HG03135 (cell line): ENCODE measurements at regions not wholly inside any gene's neighbourhood (a gene's known extent, or its start where the extent isn't known, plus 50 kb on each side); places are given as distances from the start of the nearest gene placed in this dataset.
A peak's percentile ranks its signal among the peaks of the same experiment; 100 is the strongest.

ENCODE experiments used
- ATAC-seq: cut with Tn5 transposase; IDR thresholded peaks from one replicate; pipeline ENCODE4 v1.9.1; 2021; ENCODE audit warnings: mild to moderate bottlenecking, moderate library complexity; ENCODE audit not compliant: unreplicated experiment

GRCh38 chr2:164306872-164307271, 314.4 kb downstream of the GRB14 start:
- no peak for ATAC-seq

GRCh38 chr2:164302786-164303185, 318.5 kb downstream of the GRB14 start:
- ATAC-seq: no peak

- no peak for ATAC-seq
Measured at GRCh38 chr2:164288235-164288634, 333.0 kb downstream of the GRB14 start.

GRCh38 chr2:164287056-164287455, 334.2 kb downstream of the GRB14 start:
- ATAC-seq: no peak

- no peak for ATAC-seq
Measured at GRCh38 chr2:164285576-164285975, 335.7 kb downstream of the GRB14 start.

GRCh38 chr2:164281896-164282295, 339.4 kb downstream of the GRB14 start:
- no peak for ATAC-seq

GRCh38 chr2:164275659-164276058, 345.6 kb downstream of the GRB14 start:
- ATAC-seq: no peak

GRCh38 chr2:164260506-164260905, 360.8 kb downstream of the GRB14 start:
- no peak for ATAC-seq

GRCh38 chr2:164257742-164258141, 363.5 kb downstream of the GRB14 start:
- no peak for ATAC-seq

- peak; percentile 80 for ATAC-seq
Measured at GRCh38 chr2:164252568-164253287, 368.6 kb downstream of the GRB14 start.

GRCh38 chr2:164243315-164243714, 378.0 kb downstream of the GRB14 start:
- ATAC-seq: no peak

GRCh38 chr2:164242409-164242808, 378.9 kb downstream of the GRB14 start:
- no peak for ATAC-seq

- ATAC-seq: no peak
Measured at GRCh38 chr2:164234074-164234473, 387.2 kb downstream of the GRB14 start.

- ATAC-seq: no peak
Measured at GRCh38 chr2:164224007-164224406, 397.3 kb downstream of the GRB14 start.

GRCh38 chr2:164221473-164221872, 399.8 kb downstream of the GRB14 start:
- ATAC-seq: no peak

GRCh38 chr2:164220265-164220664, 401.0 kb downstream of the GRB14 start:
- ATAC-seq: no peak

GRCh38 chr2:164213916-164214315, 407.4 kb downstream of the GRB14 start:
- no peak for ATAC-seq

- no peak for ATAC-seq
Measured at GRCh38 chr2:164205347-164205746, 415.9 kb downstream of the GRB14 start.

GRCh38 chr2:164203131-164203530, 418.2 kb downstream of the GRB14 start:
- no peak for ATAC-seq

GRCh38 chr2:164198256-164198655, 423.0 kb downstream of the GRB14 start:
- no peak for ATAC-seq

GRCh38 chr2:164190700-164191099, 430.6 kb downstream of the GRB14 start:
- ATAC-seq: no peak

- ATAC-seq: no peak
Measured at GRCh38 chr2:164189851-164190250, 431.4 kb downstream of the GRB14 start.

GRCh38 chr2:164187121-164187520, 434.2 kb downstream of the GRB14 start:
- ATAC-seq: no peak
